HEK293 (cell line): ENCODE measurements at regions not wholly inside any gene's neighbourhood (a gene's known extent, or its start where the extent isn't known, plus 50 kb on each side); places are given as distances from the start of the nearest gene placed in this dataset.

Experiments
- CTCF ChIA-PET: fragments of 350-600 bp; formaldehyde crosslinking; extraction: SDS; loops from one replicate; lab custom pipeline; 2021; ENCODE audit warnings: antibody characterized with exemption; lab: Yijun Ruan, JAX
- POLR2A ChIA-PET: fragments of 300-600 bp; formaldehyde crosslinking; extraction: SDS; loops from one replicate; lab custom pipeline; 2020; ENCODE audit warnings: antibody characterized with exemption, inconsistent platforms; lab: Yijun Ruan, JAX
- H3K27ac ChIP-seq: fragments of 200-500 bp; sonication (Bioruptor generic); 2 replicates; pipeline ENCODE4 v1.5.1; 2014; ENCODE audit warnings: low read depth, low read length, control low read depth, inconsistent platforms; ENCODE audit errors: extremely low read depth
- H3K36me3 ChIP-seq, 2 experiments: fragments of 200-500 bp in 1 of 2; sonication (Bioruptor generic) in 1 of 2; 1 replicate in 1 of 2; 2 replicates in 1 of 2; pipeline ENCODE4 v1.5.1; 2014 to 2017; ENCODE audit warnings: inconsistent platforms in 2 of 2, low read length in 2 of 2; ENCODE audit not compliant: control insufficient read depth in 2 of 2, insufficient read depth in 1 of 2
- H3K4me1 ChIP-seq: fragments of 200-500 bp; sonication (Bioruptor generic); 2 replicates; pipeline ENCODE4 v1.5.1; 2014; ENCODE audit warnings: mild to moderate bottlenecking, low read length, inconsistent platforms; ENCODE audit not compliant: control insufficient read depth, insufficient read depth
- H3K4me3 ChIP-seq: 2 replicates; pipeline ENCODE4 v1.5.1; 2011; ENCODE audit warnings: low read depth, mild to moderate bottlenecking, control low read depth, low read length, moderate library complexity
- H3K9me3 ChIP-seq: fragments of 200-500 bp; sonication (Bioruptor generic); 2 replicates; pipeline ENCODE4 v1.5.1; 2014; ENCODE audit warnings: low read depth, low read length, inconsistent platforms; ENCODE audit not compliant: control insufficient read depth, insufficient read depth
- ATF2 ChIP-seq: fragments of 450-650 bp; formaldehyde crosslinking; IDR thresholded peaks from 2 replicates; pipeline ENCODE4 v1.5.1; 2016; ENCODE audit warnings: missing biosample characterization, missing genetic modification characterization, low read depth
- BCL6B ChIP-seq: fragments of 450-650 bp; formaldehyde crosslinking; IDR thresholded peaks from 2 replicates; pipeline ENCODE4 v1.5.1; 2017; ENCODE audit warnings: missing biosample characterization, missing genetic modification characterization
- FEZF1 ChIP-seq: fragments of 450-650 bp; formaldehyde crosslinking; IDR thresholded peaks from 2 replicates; pipeline ENCODE4 v1.5.1; 2016; ENCODE audit warnings: missing biosample characterization, missing genetic modification characterization
- GLIS2 ChIP-seq: fragments of 450-650 bp; formaldehyde crosslinking; IDR thresholded peaks from 2 replicates; pipeline ENCODE4 v1.5.1; 2016; ENCODE audit warnings: missing biosample characterization, missing genetic modification characterization
- INSM2 ChIP-seq: fragments of 450-650 bp; formaldehyde crosslinking; IDR thresholded peaks from 2 replicates; pipeline ENCODE4 v1.5.1; 2016; ENCODE audit warnings: missing biosample characterization, missing genetic modification characterization
- KLF1 ChIP-seq: fragments of 450-650 bp; formaldehyde crosslinking; IDR thresholded peaks from 2 replicates; pipeline ENCODE4 v1.5.1; 2016; ENCODE audit warnings: missing biosample characterization, missing genetic modification characterization
- SP7 ChIP-seq: fragments of 450-650 bp; formaldehyde crosslinking; IDR thresholded peaks from 2 replicates; pipeline ENCODE4 v1.5.1; 2016; ENCODE audit warnings: missing biosample characterization, missing genetic modification characterization
- WT1 ChIP-seq: fragments of 450-650 bp; formaldehyde crosslinking; IDR thresholded peaks from 2 replicates; pipeline ENCODE4 v1.5.1; 2016; ENCODE audit warnings: missing biosample characterization, missing genetic modification characterization
- ZBTB17 ChIP-seq: fragments of 450-650 bp; formaldehyde crosslinking; IDR thresholded peaks from 2 replicates; pipeline ENCODE4 v1.5.1; 2016; ENCODE audit warnings: missing biosample characterization, missing genetic modification characterization
- ZBTB8A ChIP-seq: fragments of 450-650 bp; formaldehyde crosslinking; IDR thresholded peaks from 2 replicates; pipeline ENCODE4 v1.5.1; 2016; ENCODE audit warnings: missing biosample characterization, missing genetic modification characterization
- ZFP69B ChIP-seq: fragments of 450-650 bp; formaldehyde crosslinking; IDR thresholded peaks from 2 replicates; pipeline ENCODE4 v1.5.1; 2016; ENCODE audit warnings: missing biosample characterization, missing genetic modification characterization
- ZNF133 ChIP-seq: fragments of 450-650 bp; formaldehyde crosslinking; IDR thresholded peaks from 2 replicates; pipeline ENCODE4 v1.5.1; 2016; ENCODE audit warnings: missing biosample characterization, missing genetic modification characterization
- ZNF138 ChIP-seq: fragments of 450-650 bp; formaldehyde crosslinking; IDR thresholded peaks from 2 replicates; pipeline ENCODE4 v1.5.1; 2016; ENCODE audit warnings: missing biosample characterization, missing genetic modification characterization, borderline replicate concordance
- ZNF174 ChIP-seq: fragments of 450-650 bp; formaldehyde crosslinking; IDR thresholded peaks from 2 replicates; pipeline ENCODE4 v1.5.0; 2017; ENCODE audit warnings: missing biosample characterization, mild to moderate bottlenecking, missing genetic modification characterization
- ZNF366 ChIP-seq: fragments of 450-650 bp; formaldehyde crosslinking; conservative IDR thresholded peaks from 2 replicates; pipeline ENCODE4 v1.5.1; 2016; ENCODE audit warnings: missing biosample characterization, missing genetic modification characterization
- ZNF513 ChIP-seq: fragments of 450-650 bp; IDR thresholded peaks from 2 replicates; pipeline ENCODE4 v1.5.1; 2018; ENCODE audit warnings: missing biosample characterization, missing genetic modification characterization
- ZNF561 ChIP-seq: fragments of 450-650 bp; IDR thresholded peaks from 2 replicates; pipeline ENCODE4 v1.5.1; 2018; ENCODE audit warnings: missing biosample characterization, missing genetic modification characterization, borderline replicate concordance
- ZNF571 ChIP-seq: fragments of 450-650 bp; formaldehyde crosslinking; IDR thresholded peaks from 2 replicates; pipeline ENCODE4 v1.5.0; 2017; ENCODE audit warnings: missing biosample characterization, missing genetic modification characterization
- ZNF701 ChIP-seq: fragments of 450-650 bp; formaldehyde crosslinking; IDR thresholded peaks from 2 replicates; pipeline ENCODE4 v1.5.1; 2016; ENCODE audit warnings: missing biosample characterization, missing genetic modification characterization
- ZNF791 ChIP-seq: fragments of 450-650 bp; formaldehyde crosslinking; IDR thresholded peaks from 2 replicates; pipeline ENCODE4 v1.5.1; 2016; ENCODE audit warnings: missing biosample characterization, missing genetic modification characterization

DNA sequence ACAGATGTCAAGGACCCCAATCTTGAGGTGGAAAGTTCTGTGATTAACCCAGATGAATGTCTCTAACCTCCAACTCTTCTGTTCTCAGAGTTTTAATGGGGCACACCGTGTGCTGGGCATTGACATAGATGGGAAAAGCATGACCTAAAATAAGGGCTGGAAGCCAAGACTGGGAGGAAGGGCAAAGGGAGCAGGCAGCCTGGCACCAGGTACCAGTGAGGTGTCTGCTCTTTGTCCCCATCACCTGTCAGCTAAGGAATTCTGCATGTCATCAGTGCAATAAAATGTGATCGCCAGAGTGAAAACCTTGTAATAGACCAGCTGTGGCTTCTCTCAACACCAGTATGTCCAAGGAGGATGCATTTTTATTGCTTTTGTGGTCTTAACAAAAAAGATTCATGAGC is 143.5 kb upstream of the TPM1 start (continued):
- TF ChIP-seq GLIS2 (no peak), ZNF561 (tag by site-specific recombination) (no peak)

DNA sequence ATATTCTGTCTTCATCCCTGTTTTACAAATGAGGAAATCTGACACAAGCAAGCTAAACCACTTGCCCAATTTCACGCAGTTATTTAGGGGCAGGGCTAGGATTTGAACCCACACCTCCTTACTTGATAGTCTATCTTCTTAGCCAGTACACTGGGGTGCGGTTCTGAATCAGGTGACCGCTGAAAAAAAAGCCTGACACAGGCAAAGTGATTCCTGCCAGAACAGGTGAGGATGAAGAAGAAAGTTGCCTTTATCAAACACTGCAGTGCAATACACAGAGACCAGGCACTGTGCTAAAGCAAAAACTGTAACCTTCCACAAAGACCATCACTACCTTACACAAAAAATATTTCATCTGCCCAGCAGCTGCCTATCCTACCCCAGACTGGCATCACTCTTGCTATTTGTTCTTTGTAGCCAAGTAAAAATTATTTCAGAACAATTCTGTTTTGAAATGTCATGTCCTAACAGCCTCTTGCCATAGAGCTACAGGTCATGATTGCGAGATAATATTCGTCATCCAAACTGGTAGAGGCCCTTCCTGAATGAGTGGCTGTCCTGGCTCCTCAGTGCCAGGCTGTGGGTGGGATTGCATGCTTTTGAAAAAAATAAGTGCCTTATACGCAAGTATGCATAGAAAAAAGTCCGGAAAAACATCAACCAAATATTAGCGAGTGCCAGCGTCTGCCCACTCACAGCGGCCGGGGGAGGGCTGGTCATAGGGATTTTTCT is 142.3 kb upstream of the TPM1 start:
- TF ChIP-seq ZNF366: no peak
- no peak for TF ChIP-seq ZBTB8A (tag by site-specific recombination)
- H3K4me1 ChIP-seq: 0 out of 2 replicates have a peak, but pooled peaks cover under 1% of the 10 kb centered on the region
- CTCF ChIA-PET: interaction anchor here (0.7 to 0.8 kb wide), 3 partner anchors 103 to 223 kb away, joined by 3 read pairs; no protein-coding TSS in a partner anchor
- no peak overlapping the region for H3K27ac ChIP-seq
- no peaks in the 10 kb centered on the region for H3K36me3 ChIP-seq
- no peaks in the 10 kb centered on the region for H3K9me3 ChIP-seq
- no peak overlapping the region for H3K4me3 ChIP-seq
- POLR2A ChIA-PET: no interaction called here

DNA sequence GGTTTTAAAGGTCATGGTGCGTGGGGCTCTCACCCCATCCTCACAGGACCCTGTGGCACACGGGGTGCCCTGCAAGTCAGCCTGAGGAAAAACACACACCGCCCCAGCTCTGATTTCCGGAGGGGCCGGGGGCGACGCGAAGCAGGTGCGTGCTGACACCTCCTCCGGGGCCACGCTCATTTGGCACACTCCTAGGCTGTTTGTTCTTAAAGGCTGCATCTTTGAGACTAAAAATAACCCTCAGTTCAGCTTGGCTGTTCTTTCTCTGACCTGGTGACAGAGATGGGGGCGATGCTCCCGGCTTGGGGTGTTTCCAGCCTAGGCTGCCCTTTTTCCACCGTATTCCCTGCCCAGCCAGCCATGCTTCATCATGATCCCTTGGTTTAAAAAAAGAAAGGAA is 141.5 kb upstream of the TPM1 start:
- Histone ChIP-seq H3K4me1 (no peaks in the 10 kb centered on the region), H3K36me3 (no peaks in the 10 kb centered on the region), H3K9me3 (no peaks in the 10 kb centered on the region), H3K4me3 (no peak overlapping the region), H3K27ac (no peak overlapping the region)
- POLR2A ChIA-PET: no interaction called here
- CTCF ChIA-PET: no interaction called here
- TF ChIP-seq ZNF571 (tag by site-specific recombination) (no peak), ZNF513 (no peak), WT1 (tag by site-specific recombination) (no peak), ZNF133 (tag by site-specific recombination) (no peak), KLF1 (tag by site-specific recombination) (no peak), INSM2 (tag by site-specific recombination) (no peak), ZNF138 (tag by site-specific recombination) (no peak), ZNF174 (tag by site-specific recombination) (no peak), ZBTB17 (tag by site-specific recombination) (no peak), ZFP69B (no peak), ZNF366 (no peak), BCL6B (tag by site-specific recombination) (no peak), ZNF791 (tag by site-specific recombination) (no peak), ATF2 (tag by site-specific recombination) (no peak), FEZF1 (tag by site-specific recombination) (no peak), SP7 (no peak), ZNF701 (tag by site-specific recombination) (no peak)
